MCF 10A (cell line): ENCODE measurements at regions not wholly inside any gene's neighbourhood (a gene's known extent, or its start where the extent isn't known, plus 50 kb on each side); places are given as distances from the start of the nearest gene placed in this dataset.
"Not testable (repeated sequence)": the region's sequence is repeated elsewhere in the genome, so short reads cannot be mapped to it uniquely, and the experiment has no call there.

Experiments
- BruUV-seq: library from RNA; stranded (reverse); fragments of 400-500 nt; replicated peaks from 2 replicates; lab custom pipeline; 2021; lab: Mats Ljungman, UMichigan
- CTCF ChIA-PET: fragments of 300-600 bp; sonication (Branson Sonifier 250); formaldehyde crosslinking; extraction: SDS; loops from one replicate; lab custom pipeline; 2021; ENCODE audit warnings: antibody characterized with exemption, inconsistent platforms; lab: Yijun Ruan, JAX
- POLR2A ChIA-PET: fragments of 300-600, 350-650 bp; sonication (Branson Sonifier 250); formaldehyde crosslinking; extraction: SDS; loops from one replicate; lab custom pipeline; 2020; ENCODE audit warnings: antibody characterized with exemption, inconsistent platforms; lab: Yijun Ruan, JAX
- DNase-seq: peaks from one replicate; pipeline ENCODE4 v3.0.0-alpha.2; 2018; ENCODE audit not compliant: unreplicated experiment
- H3K27ac Mint-ChIP-seq: one replicate; pipeline ENCODE4 v1.8.0; 2022; ENCODE audit warnings: mild to moderate bottlenecking, low read depth, mixed read lengths; ENCODE audit not compliant: unreplicated experiment
- H3K27me3 Mint-ChIP-seq: one replicate; pipeline ENCODE4 v1.8.0; 2022; ENCODE audit warnings: mixed read lengths; ENCODE audit not compliant: insufficient read depth, unreplicated experiment
- H3K36me3 Mint-ChIP-seq: one replicate; pipeline ENCODE4 v1.8.0; 2022; ENCODE audit warnings: mild to moderate bottlenecking, moderate library complexity, mixed read lengths; ENCODE audit not compliant: insufficient read depth, unreplicated experiment
- H3K4me1 Mint-ChIP-seq: one replicate; pipeline ENCODE4 v1.8.0; 2022; ENCODE audit warnings: mixed read lengths; ENCODE audit not compliant: insufficient read depth, unreplicated experiment
- H3K4me3 Mint-ChIP-seq: one replicate; pipeline ENCODE4 v1.8.0; 2022; ENCODE audit warnings: mild to moderate bottlenecking, moderate library complexity, mixed read lengths; ENCODE audit not compliant: unreplicated experiment
- H3K9me3 Mint-ChIP-seq: one replicate; pipeline ENCODE4 v1.8.0; 2022; ENCODE audit warnings: mixed read lengths; ENCODE audit not compliant: unreplicated experiment
- intact Hi-C: fragments of 100-400 bp; cut with micrococcal nuclease; formaldehyde crosslinking; loops from 2 replicates; pipeline ENCODE4 v1.14.1; 2022
- TF ChIP-seq, protein P1 (sequence below): fragments of 200-600 bp; IDR thresholded peaks from one replicate; pipeline ENCODE4 v1.8.0; 2022; ENCODE audit warnings: antibody characterized with exemption, mild to moderate bottlenecking; ENCODE audit not compliant: unreplicated experiment

DNA sequence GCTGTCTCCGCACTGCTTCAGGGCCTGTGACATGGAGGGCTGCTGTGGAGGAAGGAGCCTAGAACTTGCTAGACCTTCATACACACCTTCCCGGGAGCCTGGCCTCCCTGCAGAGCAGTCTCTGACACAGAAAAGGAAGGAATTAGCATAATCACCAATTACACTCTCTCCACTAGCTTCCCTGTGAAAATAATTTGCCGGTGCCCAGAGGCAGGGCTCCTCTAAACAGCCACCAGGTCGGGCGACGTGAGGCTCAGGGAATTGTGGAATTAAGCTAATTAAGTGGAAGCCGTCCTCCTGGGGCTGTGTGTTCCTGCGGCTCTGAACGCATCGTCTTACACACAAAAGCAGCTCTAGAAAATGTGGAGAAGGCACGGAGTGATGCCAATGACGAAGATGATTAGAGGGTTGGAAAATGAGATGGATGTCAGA lies 82.6 kb downstream of the NENF start:
- ChIA-PET POLR2A (interaction anchor here (0.6 to 0.9 kb wide), 3 partner anchors 13 to 196 kb away, joined by 3 to 5 read pairs (median 4); no protein-coding TSS in a partner anchor), CTCF (interaction anchor here (1.1 to 1.5 kb wide), 3 partner anchors 11 to 115 kb away, joined by 3 to 5 read pairs (median 4); no protein-coding TSS in a partner anchor)
- peaks cover 38% of the 10 kb centered on the region for H3K27me3 Mint-ChIP-seq
- no TSS peak for BruUV-seq
- TF ChIP-seq, protein P1, sequence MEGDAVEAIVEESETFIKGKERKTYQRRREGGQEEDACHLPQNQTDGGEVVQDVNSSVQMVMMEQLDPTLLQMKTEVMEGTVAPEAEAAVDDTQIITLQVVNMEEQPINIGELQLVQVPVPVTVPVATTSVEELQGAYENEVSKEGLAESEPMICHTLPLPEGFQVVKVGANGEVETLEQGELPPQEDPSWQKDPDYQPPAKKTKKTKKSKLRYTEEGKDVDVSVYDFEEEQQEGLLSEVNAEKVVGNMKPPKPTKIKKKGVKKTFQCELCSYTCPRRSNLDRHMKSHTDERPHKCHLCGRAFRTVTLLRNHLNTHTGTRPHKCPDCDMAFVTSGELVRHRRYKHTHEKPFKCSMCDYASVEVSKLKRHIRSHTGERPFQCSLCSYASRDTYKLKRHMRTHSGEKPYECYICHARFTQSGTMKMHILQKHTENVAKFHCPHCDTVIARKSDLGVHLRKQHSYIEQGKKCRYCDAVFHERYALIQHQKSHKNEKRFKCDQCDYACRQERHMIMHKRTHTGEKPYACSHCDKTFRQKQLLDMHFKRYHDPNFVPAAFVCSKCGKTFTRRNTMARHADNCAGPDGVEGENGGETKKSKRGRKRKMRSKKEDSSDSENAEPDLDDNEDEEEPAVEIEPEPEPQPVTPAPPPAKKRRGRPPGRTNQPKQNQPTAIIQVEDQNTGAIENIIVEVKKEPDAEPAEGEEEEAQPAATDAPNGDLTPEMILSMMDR: no peak
- no peak overlapping the region for H3K4me3 Mint-ChIP-seq
- H3K27ac Mint-ChIP-seq: no peak overlapping the region
- H3K9me3 Mint-ChIP-seq: no peaks in the 10 kb centered on the region
- no peaks in the 10 kb centered on the region for H3K36me3 Mint-ChIP-seq
- no peaks in the 10 kb centered on the region for H3K4me1 Mint-ChIP-seq
- intact Hi-C loops: no loop called here
- DNase-seq: no peak

DNA sequence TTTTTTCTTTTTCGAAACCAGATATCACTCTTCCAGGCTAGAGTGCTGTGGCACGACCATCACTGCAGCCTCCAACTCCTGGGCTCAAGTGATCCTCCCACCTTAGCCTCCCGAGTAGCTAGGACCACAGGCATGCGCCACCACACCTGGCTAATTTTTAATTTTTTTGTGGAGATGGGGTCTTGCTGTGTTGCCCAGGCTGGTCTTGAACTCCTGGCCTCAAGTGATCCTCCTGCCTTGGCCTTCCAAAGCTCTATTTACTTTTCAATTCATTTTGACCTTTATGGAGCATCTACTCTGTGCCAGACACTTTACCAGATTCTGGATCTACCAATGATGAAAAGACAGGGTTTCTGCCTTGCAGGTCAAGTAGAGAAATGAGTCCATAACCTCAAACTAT lies 83.3 kb downstream of the NENF start:
- H3K4me1 Mint-ChIP-seq, H3K36me3 Mint-ChIP-seq, H3K27ac Mint-ChIP-seq, DNase-seq, H3K9me3 Mint-ChIP-seq, BruUV-seq, intact Hi-C loops, H3K4me3 Mint-ChIP-seq: not testable (repeated sequence)
- POLR2A ChIA-PET: interaction anchor here (0.6 kb wide), 1 partner anchor 50 kb away, joined by 4 read pairs; no protein-coding TSS in a partner anchor
- peaks cover 35% of the 10 kb centered on the region for H3K27me3 Mint-ChIP-seq
- CTCF ChIA-PET: interaction anchor here (0.7 to 3.6 kb wide), 7 partner anchors 10 to 210 kb away, joined by 3 to 14 read pairs (median 4); no protein-coding TSS in a partner anchor

DNA sequence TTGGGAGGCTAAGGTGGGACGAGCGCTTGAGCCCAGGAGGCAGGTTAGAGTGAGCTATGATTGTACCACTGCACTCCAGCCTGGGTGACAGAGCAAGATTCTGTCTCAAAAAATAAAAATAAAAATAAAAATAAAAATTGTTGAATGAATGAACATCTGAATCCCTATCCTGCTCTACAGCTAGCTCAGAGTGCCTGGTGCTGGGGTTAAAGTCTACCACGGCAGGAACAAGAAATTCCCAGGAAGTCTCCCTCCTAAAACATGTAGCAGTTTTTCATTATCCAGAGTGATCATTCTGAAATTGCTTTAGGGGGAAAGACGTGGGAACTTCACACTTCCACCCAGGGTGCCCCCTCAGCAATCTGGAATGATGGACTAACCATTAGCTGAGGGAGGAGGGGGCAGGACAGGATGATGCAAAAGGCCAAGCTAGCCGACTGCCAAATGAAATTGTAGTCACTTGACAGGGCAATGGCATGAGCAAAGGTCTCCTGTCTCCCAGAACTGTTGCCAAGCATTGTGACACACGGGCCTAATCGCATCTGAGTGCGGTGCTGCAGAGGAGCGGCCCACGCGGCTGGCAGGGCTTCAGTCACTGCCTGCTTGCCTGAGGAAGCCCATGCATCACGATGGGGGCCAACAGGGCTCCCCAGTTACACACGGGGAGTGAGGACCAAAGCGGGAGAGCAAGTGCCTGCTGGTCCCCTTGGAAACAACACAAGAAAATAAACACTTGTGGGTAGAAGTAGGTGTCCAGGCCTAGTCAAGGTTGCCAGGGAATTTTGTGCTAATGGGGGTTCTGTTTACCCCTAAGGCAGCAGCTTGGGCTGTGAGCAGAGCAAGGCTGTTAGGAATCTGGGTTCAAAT lies 85.7 kb downstream of the NENF start:
- Mint-ChIP-seq H3K4me3 (no peak overlapping the region), H3K9me3 (no peaks in the 10 kb centered on the region), H3K4me1 (no peaks in the 10 kb centered on the region), H3K27me3 (peaks cover 12% of the 10 kb centered on the region), H3K27ac (no peak overlapping the region), H3K36me3 (no peaks in the 10 kb centered on the region)
- TF ChIP-seq, protein P1: no peak
- intact Hi-C loops: no loop called here
- peak; percentile 70 for DNase-seq
- CTCF ChIA-PET: interaction anchor here (1.3 to 3.6 kb wide), 2 partner anchors 19 to 41 kb away, joined by 4 to 14 read pairs; no protein-coding TSS in a partner anchor
- BruUV-seq: no TSS peak
- POLR2A ChIA-PET: interaction anchor here (1.3 to 1.5 kb wide), 3 partner anchors 10 to 90 kb away, joined by 3 to 5 read pairs (median 4); partner anchors contain the start of gene ATF3

DNA sequence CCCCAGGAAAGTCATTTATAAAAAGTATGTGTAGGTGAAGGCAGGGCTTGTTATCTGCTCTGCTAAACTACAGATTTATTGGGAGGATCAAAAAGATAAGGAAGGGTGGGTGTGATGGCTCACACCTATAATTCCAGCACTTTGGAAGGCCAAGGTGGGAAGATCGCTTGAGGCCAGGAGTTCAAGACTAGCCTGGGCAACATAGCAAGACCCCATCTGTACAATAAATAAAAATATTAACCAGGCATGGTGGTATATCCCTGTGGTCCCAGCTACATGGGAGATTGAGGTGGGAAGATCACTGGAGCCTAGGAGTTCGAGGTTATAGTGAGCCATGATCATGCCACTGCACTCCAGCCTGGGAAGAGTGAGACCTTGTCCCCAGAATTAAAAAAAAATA lies 86.4 kb downstream of the NENF start:
- CTCF ChIA-PET: interaction anchor here (0.8 to 3.6 kb wide), 7 partner anchors 9 to 160 kb away, joined by 3 to 14 read pairs (median 3); no protein-coding TSS in a partner anchor
- POLR2A ChIA-PET: interaction anchor here (1.3 to 1.5 kb wide), 3 partner anchors 10 to 89 kb away, joined by 3 to 5 read pairs (median 4); partner anchors contain the start of gene ATF3
- Mint-ChIP-seq H3K4me1 (no peaks in the 10 kb centered on the region), H3K27me3 (peaks cover 12% of the 10 kb centered on the region), H3K36me3 (no peaks in the 10 kb centered on the region), H3K27ac (no peak overlapping the region), H3K9me3 (no peaks in the 10 kb centered on the region), H3K4me3 (no peak overlapping the region)
- DNase-seq: no peak
- intact Hi-C loops: no loop called here
- no TSS peak for BruUV-seq
- TF ChIP-seq, protein P1: no peak
